Occipital lobe (tissue), 1 donor: ENCODE measurements at regions not wholly inside any gene's neighbourhood (a gene's known extent, or its start where the extent isn't known, plus 50 kb on each side); places are given as distances from the start of the nearest gene placed in this dataset.

ENCODE experiments used
- DNase-seq: peaks from one replicate; lab custom pipeline; 2025; lab: John Stamatoyannopoulos, UW

- no peak for DNase-seq
Measured at GRCh38 chr12:97274386-97274785, 188.2 kb upstream of the RMST start.

GRCh38 chr12:97275256-97275655 is 187.3 kb upstream of the RMST start:
- peak; percentile 63 for DNase-seq

DNA sequence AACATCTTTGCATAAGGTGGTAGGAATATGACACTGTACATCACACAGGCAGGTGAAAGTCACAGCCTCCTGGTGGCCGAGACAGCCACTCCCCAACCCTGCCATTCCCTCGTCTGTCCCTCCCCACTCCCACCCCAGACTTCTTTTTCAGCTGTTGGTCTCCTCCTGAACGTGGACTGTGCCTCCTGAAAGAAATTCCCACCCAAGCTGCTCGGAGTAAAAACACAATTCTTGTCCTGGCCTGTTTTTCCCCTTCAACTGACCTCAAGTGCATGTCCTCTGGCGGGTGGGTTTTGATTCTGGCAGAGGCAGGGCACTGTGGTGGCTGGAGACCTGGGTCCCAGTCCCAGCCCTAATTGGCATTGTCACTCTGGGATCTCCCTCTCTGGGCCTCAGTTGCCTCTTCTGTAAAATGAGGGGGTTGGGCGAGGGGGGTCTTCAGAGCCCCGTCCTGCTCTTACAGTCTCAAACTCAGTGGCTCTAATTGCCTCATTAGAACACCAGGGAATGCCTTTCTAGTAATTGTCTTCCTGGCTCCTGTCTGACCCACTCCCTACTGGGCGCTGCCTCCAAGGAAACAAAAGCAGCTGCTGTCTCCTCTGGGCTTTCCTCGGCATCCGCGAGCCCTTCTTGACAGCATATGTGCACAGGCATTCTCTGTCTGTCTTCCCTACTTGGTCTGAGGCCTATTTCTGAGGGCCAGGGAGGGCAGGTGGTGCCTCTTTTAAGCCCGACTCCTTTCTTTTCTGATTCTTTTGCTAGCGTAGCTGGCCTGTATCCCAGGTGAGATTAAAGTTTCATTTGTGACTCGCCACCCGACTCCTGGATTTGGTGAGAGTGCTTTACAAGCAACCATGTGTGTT is 186.6 kb upstream of the RMST start:
- peak; percentile 2 for DNase-seq

DNA sequence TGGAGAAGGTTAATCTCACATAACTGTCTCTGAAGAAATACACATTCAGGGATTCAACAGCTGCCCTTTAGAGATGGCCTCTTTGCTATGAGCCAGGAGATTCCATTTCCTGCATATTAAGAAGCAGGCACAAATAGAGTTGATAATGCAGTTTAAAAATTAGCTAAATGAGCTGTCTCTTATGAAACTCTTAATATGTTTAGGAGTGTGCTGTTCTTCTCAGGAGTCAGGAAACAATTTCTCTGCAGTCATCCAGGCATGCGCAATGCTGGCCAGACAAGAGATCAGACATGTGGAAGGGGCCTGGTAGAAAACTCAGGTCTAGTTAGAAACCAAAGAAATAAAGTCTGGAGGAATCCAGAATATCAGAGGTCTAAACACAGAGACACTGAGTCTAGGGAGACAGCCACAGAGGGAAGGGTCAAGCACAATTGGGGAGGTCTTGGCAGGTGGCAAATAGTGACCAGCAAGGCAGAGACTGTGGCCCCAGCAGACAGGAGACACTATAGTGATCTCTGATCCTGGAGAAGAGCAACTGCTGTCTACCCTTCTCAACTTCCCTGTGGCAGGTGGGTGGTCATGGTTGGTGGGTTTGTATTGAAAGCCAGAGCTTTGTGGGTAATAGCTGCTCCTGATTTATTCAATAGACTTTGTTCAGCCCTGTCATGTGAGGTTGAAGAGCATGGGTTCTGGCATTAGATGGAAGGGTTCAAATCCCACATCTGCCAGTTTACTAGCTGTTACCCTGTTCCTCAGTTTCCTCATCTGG is 185.8 kb upstream of the RMST start:
- no peak for DNase-seq

GRCh38 chr12:97283297-97283696 is 179.3 kb upstream of the RMST start:
- no peak for DNase-seq

GRCh38 chr12:97288531-97288930 is 174.1 kb upstream of the RMST start:
- no peak for DNase-seq

GRCh38 chr12:97292588-97292987 is 170.0 kb upstream of the RMST start:
- no peak for DNase-seq

GRCh38 chr12:97293541-97293940 is 169.1 kb upstream of the RMST start:
- DNase-seq = no peak

- DNase-seq = no peak
Measured at GRCh38 chr12:97299847-97300246, 162.8 kb upstream of the RMST start.

GRCh38 chr12:97300431-97300830 is 162.2 kb upstream of the RMST start:
- no peak for DNase-seq

DNA sequence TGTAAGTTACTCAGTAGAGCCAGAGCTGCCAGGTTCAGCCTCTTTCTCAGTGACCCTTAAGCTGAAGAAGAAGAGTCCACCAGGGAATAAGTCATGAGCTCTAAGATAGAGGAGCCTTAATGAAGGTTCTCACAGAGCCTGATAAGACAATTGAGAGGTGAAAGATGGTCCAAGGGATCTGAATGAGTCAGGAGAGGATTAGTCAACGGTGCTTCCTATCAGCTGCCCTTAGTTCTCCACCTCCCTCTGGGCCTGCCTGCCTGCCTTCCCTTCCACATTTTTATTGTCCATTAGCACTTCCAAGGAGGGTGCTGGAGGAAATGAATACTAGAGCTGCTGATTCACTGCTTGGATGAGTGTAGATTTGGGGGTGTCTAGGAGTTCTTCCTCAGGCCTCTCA is 161.7 kb upstream of the RMST start:
- DNase-seq = no peak

DNA sequence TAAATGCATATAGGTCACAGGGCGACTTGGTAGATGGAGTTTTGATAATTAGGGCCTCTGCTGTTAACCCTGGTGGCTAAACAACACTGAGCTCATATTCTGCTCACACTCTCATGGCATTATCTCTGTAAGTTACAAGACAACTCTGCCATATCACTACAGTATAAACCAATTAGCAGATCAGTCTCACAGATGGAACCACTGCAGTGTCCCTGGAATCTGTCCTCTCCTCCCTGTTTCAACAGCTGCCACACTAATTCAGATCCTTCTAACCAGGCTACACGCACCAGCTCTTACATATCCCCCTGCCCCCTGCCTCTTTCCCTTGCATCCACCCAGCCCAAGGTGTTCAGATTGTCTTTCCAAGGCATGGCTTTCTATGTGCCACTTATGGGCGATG is 161.0 kb upstream of the RMST start:
- no peak for DNase-seq

DNA sequence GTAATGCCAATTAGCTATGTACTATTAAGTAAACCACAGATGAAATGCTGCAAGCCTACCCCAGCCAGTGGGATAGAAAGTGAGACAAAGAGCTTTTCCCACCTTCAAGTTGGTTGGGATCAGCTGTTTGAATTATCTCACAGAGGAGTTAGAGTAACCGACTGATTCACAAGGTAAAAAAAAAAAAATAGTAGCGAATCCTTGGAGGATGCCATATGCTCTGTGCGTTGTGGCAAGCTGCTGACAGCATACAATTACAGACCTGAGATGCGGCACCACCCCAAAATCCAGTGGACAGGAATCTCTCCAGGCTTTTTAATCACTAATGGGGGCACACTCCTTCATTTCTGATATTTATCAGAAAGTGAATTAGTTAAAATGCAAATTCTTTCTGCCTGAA is 157.0 kb upstream of the RMST start:
- DNase-seq = no peak

GRCh38 chr12:97306147-97306546 is 156.5 kb upstream of the RMST start:
- no peak for DNase-seq

DNA sequence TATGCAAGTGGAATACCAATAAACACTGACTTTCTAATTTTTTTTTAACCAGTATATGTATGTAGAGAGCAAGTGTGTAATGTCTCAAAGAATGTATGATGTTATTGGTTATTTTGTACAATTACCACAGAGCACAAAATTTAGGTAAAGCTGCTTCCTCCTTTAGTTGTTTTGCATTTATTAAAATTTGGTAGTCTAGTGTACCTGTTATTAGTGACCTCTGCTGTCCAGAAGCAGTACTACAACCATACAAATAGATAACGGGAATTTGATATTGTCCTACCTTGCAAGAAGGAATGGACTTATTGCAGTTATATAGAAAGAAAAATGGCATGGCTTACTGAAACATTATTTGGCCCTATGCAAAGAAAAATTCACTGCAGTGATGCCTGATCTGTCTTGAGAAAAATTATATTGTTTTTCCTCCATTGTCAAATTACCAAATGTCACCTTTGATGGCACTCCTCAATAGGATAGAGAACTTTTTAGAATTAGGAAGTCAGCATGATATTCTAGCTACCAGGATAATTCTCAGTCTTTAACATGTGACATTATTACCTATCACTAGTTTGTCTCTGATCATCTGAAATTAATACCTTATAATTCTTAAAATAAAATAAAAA is 153.9 kb upstream of the RMST start:
- no peak for DNase-seq

DNA sequence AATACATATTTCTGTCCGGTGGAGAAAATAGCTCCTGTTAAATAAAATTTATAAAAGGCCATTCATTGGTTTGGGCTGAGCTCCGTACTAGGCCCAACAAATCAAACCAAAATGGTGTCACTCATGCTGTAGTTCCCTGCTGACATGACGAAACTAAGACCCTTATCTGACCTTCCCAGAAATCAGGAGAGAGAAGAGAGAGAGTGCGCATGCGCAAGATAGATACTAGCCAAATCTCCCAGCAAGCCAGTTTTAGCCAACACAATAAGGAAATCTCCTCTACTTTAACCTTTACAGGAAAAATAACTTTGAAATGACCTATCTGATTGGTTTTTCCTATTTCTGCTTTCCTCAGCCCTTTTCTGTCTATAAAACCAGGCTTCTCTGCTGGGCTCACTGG is 152.7 kb upstream of the RMST start:
- no peak for DNase-seq

GRCh38 chr12:97312570-97313135 is 150.0 kb upstream of the RMST start:
- no peak for DNase-seq

DNA sequence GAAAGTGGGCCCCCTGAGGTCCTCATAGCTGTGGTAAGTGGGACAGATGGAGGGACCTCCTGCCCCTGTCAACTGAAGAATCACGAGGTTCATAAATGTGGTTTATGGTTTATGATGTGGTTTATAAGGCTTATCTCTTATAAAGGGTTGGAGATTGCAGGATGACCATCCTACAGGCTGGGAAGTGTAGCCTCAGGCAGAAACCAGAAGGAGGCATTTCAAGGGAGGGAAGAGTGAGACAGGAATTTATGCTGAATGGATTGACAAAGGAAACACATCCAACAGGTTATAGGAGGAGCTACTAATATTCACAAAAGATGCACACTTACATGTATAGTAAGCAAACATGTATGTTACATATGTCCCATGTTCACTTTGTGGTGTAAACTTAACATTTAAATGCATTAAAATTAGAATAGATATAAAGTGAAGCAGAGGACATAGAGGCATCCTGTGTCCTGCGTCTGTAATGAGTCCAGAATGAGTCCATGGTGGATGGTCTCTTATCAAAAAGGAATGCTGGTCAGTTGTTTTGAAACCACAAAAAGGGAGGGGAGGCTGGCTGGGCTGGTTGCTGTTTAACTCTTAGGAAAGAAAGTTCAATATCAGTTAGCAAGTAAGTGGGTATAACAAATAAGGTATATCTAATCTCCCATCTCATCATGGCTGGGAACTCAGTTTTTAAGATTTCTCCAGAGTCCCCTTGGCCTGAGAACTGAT is 149.0 kb upstream of the RMST start:
- no peak for DNase-seq

GRCh38 chr12:97316321-97316720 is 146.3 kb upstream of the RMST start:
- DNase-seq = no peak

- no peak for DNase-seq
Measured at GRCh38 chr12:97321621-97322020, 141.0 kb upstream of the RMST start.

GRCh38 chr12:97322388-97322787 is 140.2 kb upstream of the RMST start:
- no peak for DNase-seq
